ENCODE measurements at regions not wholly inside any gene's neighbourhood (a gene's known extent, or its start where the extent isn't known, plus 50 kb on each side); places are given as distances from the start of the nearest gene placed in this dataset.

DNA sequence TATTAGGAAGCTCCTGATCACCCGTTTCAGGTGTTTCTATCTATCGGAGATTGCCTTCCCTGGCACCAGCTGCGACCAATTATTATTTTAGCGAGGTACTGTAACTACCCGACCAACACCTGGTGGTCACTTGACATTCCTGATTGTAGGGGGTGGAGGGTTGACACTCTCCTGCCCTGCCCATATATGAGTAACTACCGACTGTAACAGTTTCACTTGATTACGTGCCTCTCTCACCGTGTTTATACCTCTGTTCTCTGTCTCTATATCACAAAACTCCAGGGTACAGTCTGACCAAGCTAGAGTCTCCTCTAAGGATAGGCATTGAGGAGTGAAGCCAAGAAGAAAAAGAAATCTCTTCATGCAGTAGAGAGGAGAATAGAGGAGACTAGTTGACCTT, 268.0 kb upstream of the LRATD1 start:
- no peaks in the 10 kb centered on the region for H3K79me2 ChIP-seq (ENCODE audit: low read depth)
- no peak for DNase-seq (ENCODE audit: low spot score)
- no peaks in the 10 kb centered on the region for H4K20me1 ChIP-seq (ENCODE audit: low read depth)
- no peaks in the 10 kb centered on the region for H3K9me3 Mint-ChIP-seq
- no peaks in the 10 kb centered on the region for H3K27me3 ChIP-seq
- H3K27ac Mint-ChIP-seq: no peak overlapping the region
- H3K4me3 Mint-ChIP-seq: no peak overlapping the region
- H3K4me3 ChIP-seq: no peak overlapping the region
- no peaks in the 10 kb centered on the region for H3K27me3 Mint-ChIP-seq (ENCODE audit: insufficient read depth, low read depth)
- no peak overlapping the region for H2AFZ ChIP-seq (replicated peaks)
- no peaks in the 10 kb centered on the region for H3K36me3 ChIP-seq
- no peak overlapping the region for H3K4me2 ChIP-seq
- H3K36me3 Mint-ChIP-seq: no peaks in the 10 kb centered on the region
- no peaks in the 10 kb centered on the region for H3K4me1 Mint-ChIP-seq
- no peak overlapping the region for H3K27ac ChIP-seq
- no peaks in the 10 kb centered on the region for H3K9me3 ChIP-seq (ENCODE audit: low read depth)
- no peak for TF ChIP-seq EZH2 (IDR thresholded peaks at IDR 0.05)
- TF ChIP-seq CTCF (IDR thresholded peaks at IDR 0.05): no peak
- TF ChIP-seq EZH2phosphoT487 (IDR thresholded peaks at IDR 0.05): no peak
- H3K4me1 ChIP-seq: no peaks in the 10 kb centered on the region
- no peak overlapping the region for H3K9ac ChIP-seq
- no peaks in the 10 kb centered on the region for H3F3A ChIP-seq (ENCODE audit: low read depth)

DNA sequence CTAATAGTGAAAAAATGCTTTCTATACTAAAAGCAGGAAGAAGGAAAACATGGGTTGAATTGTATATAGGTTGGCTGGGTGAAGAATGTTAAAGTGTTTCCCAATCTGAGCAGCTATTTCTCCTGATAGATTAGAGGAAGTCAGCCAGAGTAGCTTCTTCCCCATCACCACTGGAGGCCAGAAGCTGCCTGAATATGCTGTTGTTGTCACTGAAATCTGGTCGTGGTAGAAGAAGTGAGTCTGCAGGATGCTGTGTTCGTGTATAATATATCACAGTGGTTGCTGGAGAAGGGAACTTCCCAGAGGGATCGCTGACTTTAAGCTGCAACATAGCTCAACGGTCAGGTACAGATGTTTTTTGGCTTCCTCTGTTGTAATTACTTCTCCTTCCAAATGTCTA, 247.5 kb upstream of the LRATD1 start:
- Histone ChIP-seq H3K79me2 (ENCODE audit: low read depth) (no peaks in the 10 kb centered on the region), H3K36me3 (no peaks in the 10 kb centered on the region), H4K20me1 (ENCODE audit: low read depth) (no peaks in the 10 kb centered on the region), H3K27ac (no peak overlapping the region), H3K9ac (no peak overlapping the region), H2AFZ (replicated peaks) (no peak overlapping the region), H3F3A (ENCODE audit: low read depth) (no peaks in the 10 kb centered on the region), H3K4me3 (no peak overlapping the region), H3K9me3 (ENCODE audit: low read depth) (no peaks in the 10 kb centered on the region), H3K27me3 (no peaks in the 10 kb centered on the region), H3K4me2 (no peak overlapping the region), H3K4me1 (no peaks in the 10 kb centered on the region)
- H3K36me3 Mint-ChIP-seq: no peaks in the 10 kb centered on the region
- H3K4me1 Mint-ChIP-seq: no peaks in the 10 kb centered on the region
- H3K9me3 Mint-ChIP-seq: no peaks in the 10 kb centered on the region
- no peak overlapping the region for H3K4me3 Mint-ChIP-seq
- no peaks in the 10 kb centered on the region for H3K27me3 Mint-ChIP-seq (ENCODE audit: insufficient read depth, low read depth)
- TF ChIP-seq EZH2phosphoT487 (IDR thresholded peaks at IDR 0.05) (no peak), CTCF (IDR thresholded peaks at IDR 0.05) (peak; percentile 9)
- DNase-seq (ENCODE audit: low spot score): no peak
- no peak overlapping the region for H3K27ac Mint-ChIP-seq

GRCh38 chr2:14387332-14387731, 245.2 kb upstream of the LRATD1 start:
- H3K9me3 ChIP-seq (ENCODE audit: low read depth): no peaks in the 10 kb centered on the region
- Mint-ChIP-seq H3K36me3 (no peaks in the 10 kb centered on the region), H3K4me3 (no peak overlapping the region), H3K27ac (no peak overlapping the region), H3K27me3 (ENCODE audit: insufficient read depth, low read depth) (no peaks in the 10 kb centered on the region), H3K4me1 (peaks cover 2% of the 10 kb centered on the region), H3K9me3 (no peaks in the 10 kb centered on the region)
- no peak overlapping the region for H3K4me2 ChIP-seq
- no peak overlapping the region for H2AFZ ChIP-seq (replicated peaks)
- H3K36me3 ChIP-seq: no peaks in the 10 kb centered on the region
- no peak overlapping the region for H3K4me3 ChIP-seq
- H3K9ac ChIP-seq: no peak overlapping the region
- no peak for DNase-seq (ENCODE audit: low spot score)
- TF ChIP-seq EZH2 (IDR thresholded peaks at IDR 0.05) (no peak), EZH2phosphoT487 (IDR thresholded peaks at IDR 0.05) (no peak), CTCF (IDR thresholded peaks at IDR 0.05) (no peak)
- H3K27me3 ChIP-seq: no peaks in the 10 kb centered on the region
- no peaks in the 10 kb centered on the region for H3K79me2 ChIP-seq (ENCODE audit: low read depth)
- H3F3A ChIP-seq (ENCODE audit: low read depth): no peaks in the 10 kb centered on the region
- H3K27ac ChIP-seq: no peak overlapping the region
- H3K4me1 ChIP-seq: peaks cover 8% of the 10 kb centered on the region
- H4K20me1 ChIP-seq (ENCODE audit: low read depth): no peaks in the 10 kb centered on the region

GRCh38 chr2:14388724-14389123, 243.8 kb upstream of the LRATD1 start:
- Histone ChIP-seq H3K9ac (no peak overlapping the region), H3K27me3 (no peaks in the 10 kb centered on the region), H3K27ac (no peak overlapping the region), H3K36me3 (no peaks in the 10 kb centered on the region), H4K20me1 (ENCODE audit: low read depth) (no peaks in the 10 kb centered on the region), H3K9me3 (ENCODE audit: low read depth) (no peaks in the 10 kb centered on the region), H3F3A (ENCODE audit: low read depth) (no peaks in the 10 kb centered on the region), H3K79me2 (ENCODE audit: low read depth) (no peaks in the 10 kb centered on the region), H2AFZ (replicated peaks) (no peak overlapping the region), H3K4me1 (peaks cover 8% of the 10 kb centered on the region), H3K4me2 (no peak overlapping the region), H3K4me3 (no peak overlapping the region)
- H3K4me3 Mint-ChIP-seq: no peak overlapping the region
- H3K36me3 Mint-ChIP-seq: no peaks in the 10 kb centered on the region
- no peak overlapping the region for H3K27ac Mint-ChIP-seq
- no peaks in the 10 kb centered on the region for H3K27me3 Mint-ChIP-seq (ENCODE audit: insufficient read depth, low read depth)
- no peaks in the 10 kb centered on the region for H3K9me3 Mint-ChIP-seq
- TF ChIP-seq EZH2 (IDR thresholded peaks at IDR 0.05) (no peak), EZH2phosphoT487 (IDR thresholded peaks at IDR 0.05) (no peak), CTCF (IDR thresholded peaks at IDR 0.05) (no peak)
- no peak for DNase-seq (ENCODE audit: low spot score)
- peaks cover 2% of the 10 kb centered on the region for H3K4me1 Mint-ChIP-seq
